ENCODE measurements at regions not wholly inside any gene's neighbourhood (a gene's known extent, or its start where the extent isn't known, plus 50 kb on each side); places are given as distances from the start of the nearest gene placed in this dataset.

GRCh38 chr4:136637071-136637777 is 895.1 kb downstream of the PCDH18 start:
- DNase-seq, result no peak

GRCh38 chr4:136636155-136636554 is 896.1 kb downstream of the PCDH18 start:
- no peak for DNase-seq

GRCh38 chr4:136634121-136634520 is 898.2 kb downstream of the PCDH18 start:
- DNase-seq, result no peak

GRCh38 chr4:136599890-136600289 is 932.4 kb downstream of the PCDH18 start:
- no peak for DNase-seq

- no peak for DNase-seq
These were observed 941.9 kb downstream of the PCDH18 start for GRCh38 chr4:136590440-136590839.

GRCh38 chr4:136583567-136583966 is 948.7 kb downstream of the PCDH18 start:
- DNase-seq, result no peak

- no peak for DNase-seq
These were observed 951.2 kb downstream of the PCDH18 start for GRCh38 chr4:136581119-136581518.

GRCh38 chr4:136575146-136575545 is 957.1 kb downstream of the PCDH18 start:
- DNase-seq, result no peak

GRCh38 chr4:136573460-136573859 is 958.8 kb downstream of the PCDH18 start:
- DNase-seq, result no peak

- DNase-seq, result no peak
These were observed 961.0 kb downstream of the PCDH18 start for GRCh38 chr4:136571315-136571714.

GRCh38 chr4:136562834-136563233 is 969.5 kb downstream of the PCDH18 start:
- DNase-seq, result no peak

- DNase-seq, result no peak
These were observed 973.3 kb downstream of the PCDH18 start for GRCh38 chr4:136558940-136559494.

- no peak for DNase-seq
These were observed 974.9 kb downstream of the PCDH18 start for GRCh38 chr4:136557396-136557795.

GRCh38 chr4:136554033-136554432 is 978.3 kb downstream of the PCDH18 start:
- DNase-seq, result no peak

GRCh38 chr4:136551753-136552152 is 980.5 kb downstream of the PCDH18 start:
- DNase-seq, result no peak

- DNase-seq, result no peak
These were observed 991.5 kb downstream of the PCDH18 start for GRCh38 chr4:136540747-136541146.

GRCh38 chr4:136528131-136528530 is 1004.2 kb downstream of the PCDH18 start:
- no peak for DNase-seq

GRCh38 chr4:136526517-136526916 is 1005.8 kb downstream of the PCDH18 start:
- no peak for DNase-seq

- no peak for DNase-seq
These were observed 1008.3 kb downstream of the PCDH18 start for GRCh38 chr4:136524039-136524438.

GRCh38 chr4:136516371-136516770 is 1015.9 kb downstream of the PCDH18 start:
- DNase-seq, result no peak

GRCh38 chr4:136505020-136505419 is 1027.3 kb downstream of the PCDH18 start:
- no peak for DNase-seq

GRCh38 chr4:136495851-136496250 is 1036.4 kb downstream of the PCDH18 start:
- DNase-seq, result no peak

- DNase-seq, result no peak
These were observed 1037.2 kb downstream of the PCDH18 start for GRCh38 chr4:136495076-136495475.

- no peak for DNase-seq
These were observed 1043.2 kb downstream of the PCDH18 start for GRCh38 chr4:136489101-136489500.

GRCh38 chr4:136484996-136485395 is 1047.3 kb downstream of the PCDH18 start:
- DNase-seq, result no peak

Data from NCI-H510A treated with DMSO at 0.1 percent for 48 hours (cell line).